Stimulated activated naive B cell treated with anti-CD40 and anti-IgM and Interleukin-4, amounts not matched to agents 10 μg/mL and 1 μg/mL and 100 μg/mL, for 72 hours (primary cell): ENCODE measurements at regions not wholly inside any gene's neighbourhood (a gene's known extent, or its start where the extent isn't known, plus 50 kb on each side); places are given as distances from the start of the nearest gene placed in this dataset.
"Not testable (repeated sequence)": the region's sequence is repeated elsewhere in the genome, so short reads cannot be mapped to it uniquely, and the experiment has no call there.

ENCODE experiments used
- ATAC-seq, 2 donors: fragments of 150-1000 bp; cut with Tn5 transposase; replicated peaks; 2 replicates each; pipeline ENCODE4 v1.10.0; 2021; ENCODE audit warnings: moderate library complexity in 1 of 2
- DNase-seq: peaks from one replicate; pipeline ENCODE4 v3.0.0; 2021
- H3K27ac Mint-ChIP-seq: one replicate; pipeline ENCODE4 v1.8.0; 2022; ENCODE audit warnings: mild to moderate bottlenecking, mixed read lengths
- H3K27me3 Mint-ChIP-seq, 2 donors: one replicate each; pipeline ENCODE4 v1.8.0; 2022; ENCODE audit warnings: mixed read lengths in 2 of 2
- H3K36me3 Mint-ChIP-seq, 2 donors: one replicate each; pipeline ENCODE4 v1.8.0; 2022; ENCODE audit warnings: mixed read lengths in 2 of 2, mild to moderate bottlenecking in 1 of 2
- H3K4me1 Mint-ChIP-seq, 2 donors: one replicate each; pipeline ENCODE4 v1.8.0; 2022; ENCODE audit warnings: mixed read lengths in 2 of 2, mild to moderate bottlenecking in 1 of 2
- H3K4me3 Mint-ChIP-seq, 2 donors: one replicate each; pipeline ENCODE4 v1.8.0; 2022; ENCODE audit warnings: mild to moderate bottlenecking in 2 of 2, mixed read lengths in 2 of 2, moderate library complexity in 1 of 2
- H3K9me3 Mint-ChIP-seq, 2 donors: one replicate each; pipeline ENCODE4 v1.8.0; 2022; ENCODE audit warnings: mixed read lengths in 2 of 2, mild to moderate bottlenecking in 1 of 2

- no peaks in the 10 kb centered on the region for H3K36me3 Mint-ChIP-seq
- H3K4me1 Mint-ChIP-seq: no peaks in the 10 kb centered on the region
- no peak overlapping the region for H3K4me3 Mint-ChIP-seq
- no peak overlapping the region for H3K27ac Mint-ChIP-seq
- ATAC-seq (no peak), DNase-seq (no peak)
- H3K9me3 Mint-ChIP-seq: peaks cover 4 to 8% of the 10 kb centered on the region in 2 donors
- H3K27me3 Mint-ChIP-seq: peaks cover 32 to 33% of the 10 kb centered on the region in 2 donors
Measured at GRCh38 chr10:120076996-120077706, 184.6 kb downstream of the SEC23IP start.

GRCh38 chr10:120077707-120078492, 185.4 kb downstream of the SEC23IP start:
- H3K9me3 Mint-ChIP-seq: peaks cover 4 to 8% of the 10 kb centered on the region in 2 donors
- ATAC-seq: peak; percentile 31 to 56
- no peak overlapping the region for H3K4me3 Mint-ChIP-seq
- no peaks in the 10 kb centered on the region for H3K36me3 Mint-ChIP-seq
- H3K4me1 Mint-ChIP-seq: no peaks in the 10 kb centered on the region
- no peak overlapping the region for H3K27ac Mint-ChIP-seq
- peaks cover 32 to 33% of the 10 kb centered on the region in 2 donors for H3K27me3 Mint-ChIP-seq
- no peak for DNase-seq

GRCh38 chr10:120085096-120085796, 192.7 kb downstream of the SEC23IP start:
- no peak for DNase-seq
- Mint-ChIP-seq H3K27ac (no peak overlapping the region), H3K9me3 (peaks cover 4 to 9% of the 10 kb centered on the region in 2 donors), H3K36me3 (no peaks in the 10 kb centered on the region), H3K27me3 (peaks cover 12 to 15% of the 10 kb centered on the region in 2 donors), H3K4me3 (no peak overlapping the region), H3K4me1 (no peaks in the 10 kb centered on the region)
- ATAC-seq: no peak

GRCh38 chr10:120086066-120086465, 193.5 kb downstream of the SEC23IP start:
- peaks cover 11 to 12% of the 10 kb centered on the region in 2 donors for H3K27me3 Mint-ChIP-seq
- ATAC-seq (no peak), DNase-seq (no peak)
- no peaks in the 10 kb centered on the region for H3K4me1 Mint-ChIP-seq
- no peaks in the 10 kb centered on the region for H3K36me3 Mint-ChIP-seq
- H3K4me3 Mint-ChIP-seq: no peak overlapping the region
- peaks cover 4 to 9% of the 10 kb centered on the region in 2 donors for H3K9me3 Mint-ChIP-seq
- H3K27ac Mint-ChIP-seq: no peak overlapping the region

GRCh38 chr10:120087109-120087508, 194.6 kb downstream of the SEC23IP start:
- Mint-ChIP-seq H3K4me1 (no peaks in the 10 kb centered on the region), H3K9me3 (peaks cover 4 to 9% of the 10 kb centered on the region in 2 donors), H3K36me3 (no peaks in the 10 kb centered on the region), H3K4me3 (no peak overlapping the region), H3K27ac (no peak overlapping the region), H3K27me3 (peaks cover 5 to 18% of the 10 kb centered on the region in 2 donors)
- ATAC-seq (no peak), DNase-seq (no peak)

- Mint-ChIP-seq H3K4me3 (no peak overlapping the region), H3K36me3 (no peaks in the 10 kb centered on the region), H3K27me3 (peaks cover 0 to 14% of the 10 kb centered on the region in 2 donors), H3K4me1 (no peaks in the 10 kb centered on the region), H3K9me3 (peaks cover 0 to 1% of the 10 kb centered on the region in 2 donors), H3K27ac (no peak overlapping the region)
- DNase-seq (no peak), ATAC-seq (no peak)
Measured at GRCh38 chr10:120095875-120096274, 203.3 kb downstream of the SEC23IP start.

GRCh38 chr10:120097766-120098165, 205.2 kb downstream of the SEC23IP start:
- peaks cover 11 to 18% of the 10 kb centered on the region in 2 donors for H3K27me3 Mint-ChIP-seq
- peaks cover 0 to 1% of the 10 kb centered on the region in 2 donors for H3K9me3 Mint-ChIP-seq
- DNase-seq (no peak), ATAC-seq (no peak)
- no peaks in the 10 kb centered on the region for H3K4me1 Mint-ChIP-seq
- H3K36me3 Mint-ChIP-seq: no peaks in the 10 kb centered on the region
- no peak overlapping the region for H3K4me3 Mint-ChIP-seq
- H3K27ac Mint-ChIP-seq: no peak overlapping the region

GRCh38 chr10:120098232-120098930, 205.9 kb downstream of the SEC23IP start:
- Mint-ChIP-seq H3K27me3 (peaks cover 11 to 19% of the 10 kb centered on the region in 2 donors), H3K4me3 (no peak overlapping the region), H3K4me1 (no peaks in the 10 kb centered on the region)

GRCh38 chr10:120103738-120104560, 211.4 kb downstream of the SEC23IP start:
- Mint-ChIP-seq H3K36me3 (no peaks in the 10 kb centered on the region), H3K4me1 (no peaks in the 10 kb centered on the region), H3K4me3 (no peak overlapping the region), H3K27me3 (peaks cover 14 to 30% of the 10 kb centered on the region in 2 donors), H3K9me3 (no peaks in the 10 kb centered on the region), H3K27ac (no peak overlapping the region)
- no peak for ATAC-seq
- DNase-seq: no peak

More at GRCh38 chr10:120098232-120098930, 205.9 kb downstream of the SEC23IP start:
- Mint-ChIP-seq H3K9me3 (peaks cover 0 to 1% of the 10 kb centered on the region in 2 donors), H3K27ac (no peak overlapping the region), H3K36me3 (no peaks in the 10 kb centered on the region)
- DNase-seq: no peak
- ATAC-seq: no peak

- H3K27me3 Mint-ChIP-seq: peaks cover 14 to 24% of the 10 kb centered on the region in 2 donors
Measured at GRCh38 chr10:120105001-120105400, 212.5 kb downstream of the SEC23IP start.

GRCh38 chr10:120105492-120105891, 213.0 kb downstream of the SEC23IP start:
- Mint-ChIP-seq H3K27me3 (peaks cover 18 to 24% of the 10 kb centered on the region in 2 donors), H3K27ac (no peak overlapping the region), H3K4me3 (no peak overlapping the region), H3K9me3 (no peaks in the 10 kb centered on the region), H3K36me3 (no peaks in the 10 kb centered on the region), H3K4me1 (no peaks in the 10 kb centered on the region)
- DNase-seq: no peak
- ATAC-seq: no peak

More at GRCh38 chr10:120105001-120105400, 212.5 kb downstream of the SEC23IP start:
- no peak overlapping the region for H3K27ac Mint-ChIP-seq
- no peaks in the 10 kb centered on the region for H3K9me3 Mint-ChIP-seq
- DNase-seq (no peak), ATAC-seq (no peak)
- no peaks in the 10 kb centered on the region for H3K36me3 Mint-ChIP-seq
- no peaks in the 10 kb centered on the region for H3K4me1 Mint-ChIP-seq
- H3K4me3 Mint-ChIP-seq: no peak overlapping the region

- no peak overlapping the region for H3K4me3 Mint-ChIP-seq
- H3K4me1 Mint-ChIP-seq: no peaks in the 10 kb centered on the region
- H3K36me3 Mint-ChIP-seq: no peaks in the 10 kb centered on the region
- no peaks in the 10 kb centered on the region for H3K9me3 Mint-ChIP-seq
- ATAC-seq (no peak), DNase-seq (no peak)
- H3K27ac Mint-ChIP-seq: no peak overlapping the region
- peaks cover 10 to 15% of the 10 kb centered on the region in 2 donors for H3K27me3 Mint-ChIP-seq
Measured at GRCh38 chr10:120108916-120109315, 216.4 kb downstream of the SEC23IP start.

GRCh38 chr10:120109725-120110124, 217.2 kb downstream of the SEC23IP start:
- not testable (repeated sequence) for H3K9me3 Mint-ChIP-seq, H3K4me3 Mint-ChIP-seq, ATAC-seq, H3K4me1 Mint-ChIP-seq, H3K27ac Mint-ChIP-seq, H3K36me3 Mint-ChIP-seq, DNase-seq
- peaks cover 12 to 17% of the 10 kb centered on the region in 2 donors for H3K27me3 Mint-ChIP-seq
